Stimulated activated CD4-positive, alpha-beta T cell treated with anti-CD3 and anti-CD28 coated beads, Interleukin-1b, Interleukin-23, amount 100 ng/mL, for 4 hours (primary cell): ENCODE measurements at regions not wholly inside any gene's neighbourhood (a gene's known extent, or its start where the extent isn't known, plus 50 kb on each side); places are given as distances from the start of the nearest gene placed in this dataset.
A peak's percentile ranks its signal among the peaks of the same experiment; 100 is the strongest.

Source experiments
- DNase-seq, 2 donors: peaks; one replicate each; pipeline ENCODE4 v3.0.0-alpha.2; 2020; ENCODE audit warnings: low read depth in 2 of 2

DNA sequence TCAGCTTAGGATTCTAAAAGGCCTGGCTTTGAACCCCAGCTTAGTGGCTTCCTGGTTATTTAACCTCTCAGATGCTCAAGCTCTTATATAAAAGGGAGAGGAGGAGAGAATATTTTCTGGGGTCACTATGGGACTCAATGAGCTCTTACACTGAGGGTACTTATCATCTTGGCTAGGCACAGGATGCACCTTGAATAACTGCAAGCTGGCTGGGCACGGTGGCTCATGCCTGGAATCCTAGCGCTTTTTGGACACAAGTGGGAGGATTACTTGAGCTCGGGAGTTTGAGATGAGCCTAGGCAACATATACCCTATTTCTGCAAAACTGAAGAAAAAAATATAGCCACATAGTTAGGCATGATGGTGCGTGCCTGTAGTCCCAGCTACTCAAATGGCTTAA, 665.3 kb upstream of the RBFOX1 start:
- no peak for DNase-seq

DNA sequence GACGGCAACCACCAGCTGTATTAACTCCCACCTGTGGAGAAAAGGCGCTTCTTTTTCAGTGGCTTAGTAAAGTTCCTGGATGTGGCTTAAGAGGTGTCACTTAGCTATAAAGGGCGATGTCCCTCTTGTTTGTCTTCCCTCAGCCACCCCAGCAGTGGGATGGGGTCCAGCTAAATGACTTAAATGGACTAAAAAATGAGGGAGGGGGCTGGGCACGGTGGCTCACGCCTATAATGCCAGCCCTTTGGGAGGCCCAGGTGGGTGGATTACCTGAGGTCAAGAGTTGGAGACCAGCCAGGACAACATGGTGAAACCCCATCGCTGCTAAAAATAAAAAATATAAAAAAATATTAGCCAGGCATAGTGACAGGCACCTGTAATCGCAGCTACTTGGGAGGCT, 667.5 kb upstream of the RBFOX1 start:
- no peak for DNase-seq

DNA sequence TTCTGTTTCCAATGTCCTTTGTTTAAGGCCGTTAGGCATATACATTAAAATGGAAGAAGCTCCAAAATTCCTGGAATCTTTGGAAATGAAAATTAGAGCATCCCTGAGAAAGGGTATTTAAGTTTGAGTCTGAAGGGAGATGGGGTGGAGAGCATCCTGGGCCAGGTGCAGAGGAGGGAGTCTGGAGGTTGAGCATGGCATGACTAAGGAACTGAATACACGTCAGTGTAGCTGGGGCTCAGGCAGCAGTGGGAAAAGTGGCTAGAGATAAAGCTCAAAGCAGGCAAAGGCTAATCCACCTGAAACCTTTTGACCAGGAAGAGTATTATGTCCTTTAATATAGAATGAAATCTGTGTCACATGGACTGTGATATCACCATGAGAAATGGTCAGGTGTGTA, 669.0 kb upstream of the RBFOX1 start:
- no peak for DNase-seq

DNA sequence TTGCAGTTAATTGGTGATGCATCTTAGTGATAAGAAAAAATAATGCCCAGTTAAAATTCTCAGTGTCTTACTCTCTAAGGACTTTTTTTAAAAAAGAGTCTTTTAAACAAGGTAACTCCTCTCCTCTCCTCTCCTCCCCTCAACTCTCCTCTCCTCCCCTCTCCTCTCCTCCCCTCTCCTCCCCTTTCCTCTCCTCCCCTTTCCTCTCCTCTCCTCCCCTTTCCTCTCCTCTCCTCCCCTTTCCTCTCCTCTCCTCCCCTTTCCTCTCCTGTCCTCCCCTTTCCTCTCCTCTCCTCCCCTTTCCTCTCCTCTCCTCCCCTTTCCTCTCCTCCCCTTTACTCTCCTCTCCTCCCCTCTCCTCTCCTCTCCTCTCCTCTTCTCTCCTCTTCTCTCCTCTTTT, 675.9 kb upstream of the RBFOX1 start:
- no peak for DNase-seq

DNA sequence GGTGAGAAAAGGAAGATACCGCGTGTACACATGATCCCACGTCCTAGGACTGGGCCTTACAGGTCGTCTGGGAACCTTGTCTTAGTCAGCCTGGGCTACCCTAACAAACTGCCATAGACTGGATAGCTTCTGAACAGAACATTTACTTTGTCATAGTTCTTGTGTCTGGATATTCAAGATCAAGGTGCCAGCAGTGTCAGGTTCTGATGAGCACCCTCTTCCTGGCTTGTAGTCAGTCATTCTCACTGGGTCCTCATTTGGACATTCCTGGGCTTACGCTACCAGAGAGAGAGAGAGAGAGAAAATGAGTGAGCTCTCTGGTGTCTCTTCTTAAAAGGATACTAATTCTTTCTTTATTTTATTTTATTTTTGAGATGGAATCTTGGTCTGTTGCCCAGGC, 685.8 kb upstream of the RBFOX1 start:
- no peak for DNase-seq

DNA sequence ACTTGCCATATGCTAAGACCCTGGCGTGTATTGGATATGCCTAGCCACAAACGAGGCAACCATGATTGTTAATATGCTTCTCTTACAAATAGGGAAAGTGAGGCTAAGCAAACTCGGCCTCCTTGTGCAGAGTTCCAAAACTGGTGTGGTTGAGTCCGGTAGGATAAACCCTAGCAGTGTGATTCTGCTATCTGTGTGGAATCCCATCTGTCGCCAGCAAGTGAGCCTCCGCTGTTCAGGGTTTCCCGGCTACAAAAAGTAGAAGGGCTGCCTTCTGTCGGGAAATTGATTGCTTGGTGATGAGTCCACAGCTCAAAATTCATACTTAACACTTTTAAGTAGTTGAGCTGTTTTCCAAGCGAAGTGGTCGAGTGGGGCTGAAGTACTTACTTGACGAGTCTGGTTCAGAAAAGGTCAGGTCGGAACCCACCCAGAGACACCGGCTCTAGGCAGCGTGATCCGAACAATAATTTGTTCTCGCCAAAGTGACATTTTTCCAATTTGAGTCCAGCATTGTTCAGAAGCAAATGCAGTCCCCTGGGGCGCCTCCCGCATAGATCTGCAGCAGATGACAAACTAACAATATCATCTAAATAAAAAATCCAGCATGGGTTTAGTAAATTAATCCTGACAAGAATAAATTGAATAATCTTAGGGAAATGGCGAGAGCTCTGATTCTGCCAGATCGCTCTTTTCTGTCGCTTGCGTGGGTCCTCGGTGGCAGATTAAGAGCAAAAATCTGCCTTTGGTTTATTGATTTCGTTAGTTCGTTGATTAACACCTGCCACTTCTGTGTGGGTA, 686.7 kb upstream of the RBFOX1 start:
- no peak for DNase-seq

DNA sequence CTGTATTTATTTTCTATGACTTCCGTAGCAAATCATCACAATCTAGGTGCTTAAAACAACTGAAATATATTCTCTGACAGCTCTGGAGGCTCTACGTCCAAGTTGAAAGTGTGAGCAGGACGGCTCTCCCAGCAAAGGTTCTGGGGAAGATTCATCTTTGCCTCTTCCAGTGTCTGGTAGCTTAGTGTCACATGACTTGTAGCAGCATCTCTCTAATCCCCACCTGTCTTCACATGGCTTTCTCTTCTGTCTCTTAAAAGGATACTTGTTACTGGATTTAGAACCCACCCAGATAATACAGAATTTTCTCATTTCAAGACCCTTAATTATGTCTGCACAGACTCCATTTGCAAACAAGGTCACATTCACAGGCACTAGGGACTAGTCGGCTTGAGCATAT, 687.7 kb upstream of the RBFOX1 start:
- no peak for DNase-seq

DNA sequence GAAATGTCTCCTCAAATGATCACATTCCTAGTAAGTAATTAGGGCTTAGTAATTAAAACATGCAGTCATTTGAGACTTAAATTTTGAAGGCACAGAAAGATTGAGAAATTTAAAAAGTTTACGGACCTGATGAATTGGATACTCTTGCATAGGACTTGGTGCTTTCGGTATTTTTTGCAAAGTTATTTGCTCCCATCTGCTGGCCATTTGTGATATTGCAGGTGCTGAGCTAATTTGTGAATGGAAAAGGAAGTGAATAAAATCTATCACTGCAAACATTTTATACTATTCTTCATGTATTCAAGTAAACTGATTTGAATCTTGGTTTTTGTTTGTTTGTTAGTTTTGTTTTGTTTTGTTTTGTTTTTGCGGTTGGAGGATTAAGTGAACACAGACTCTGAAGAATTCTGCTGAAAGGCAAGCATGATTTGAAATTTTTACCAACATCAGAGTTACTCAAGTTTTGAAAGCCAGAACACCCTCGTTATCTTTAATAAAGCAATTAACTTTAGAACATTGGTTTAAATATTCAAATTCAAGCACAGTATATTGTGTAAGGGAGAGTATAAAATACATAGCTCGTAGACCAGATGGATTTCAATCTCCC, 689.5 kb upstream of the RBFOX1 start:
- peak; percentile 1 for DNase-seq

DNA sequence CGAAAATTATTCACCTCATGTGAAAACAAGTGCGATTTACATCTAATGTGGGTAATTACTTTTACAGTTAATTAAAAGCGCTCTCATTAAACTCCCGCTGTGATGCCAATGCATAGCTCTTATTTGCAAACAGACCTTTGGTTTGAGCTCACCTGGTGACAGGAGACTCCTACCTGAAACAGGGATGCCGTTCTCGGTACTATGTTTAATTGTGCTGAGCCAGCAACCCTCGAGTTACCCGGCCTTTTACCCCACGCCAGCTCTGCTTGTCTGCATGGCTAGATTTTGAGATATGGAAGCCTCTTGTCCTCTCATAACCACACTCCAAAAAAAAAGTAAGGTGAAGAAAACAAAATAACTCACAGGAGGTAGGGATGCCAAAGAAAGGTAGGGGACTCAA, 690.4 kb upstream of the RBFOX1 start:
- no peak for DNase-seq

DNA sequence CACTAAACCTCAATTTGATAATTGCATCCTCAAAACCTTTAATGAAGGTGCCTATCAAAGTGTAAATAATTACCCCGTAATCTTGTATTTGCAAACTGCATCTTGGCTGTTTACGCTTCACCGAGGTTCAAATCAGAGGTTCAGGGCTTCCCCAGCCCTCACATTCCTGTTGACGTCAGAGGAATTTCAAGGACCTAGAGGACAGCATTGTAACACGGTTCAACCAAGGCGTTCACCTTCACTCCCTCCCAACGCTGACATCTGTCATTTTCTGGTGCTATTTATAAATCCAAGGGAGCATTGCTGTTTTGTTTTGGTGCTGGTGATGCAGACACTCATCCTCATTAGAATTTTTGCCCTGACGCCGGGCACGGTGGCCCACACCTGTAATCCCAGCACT, 691.6 kb upstream of the RBFOX1 start:
- DNase-seq = no peak

DNA sequence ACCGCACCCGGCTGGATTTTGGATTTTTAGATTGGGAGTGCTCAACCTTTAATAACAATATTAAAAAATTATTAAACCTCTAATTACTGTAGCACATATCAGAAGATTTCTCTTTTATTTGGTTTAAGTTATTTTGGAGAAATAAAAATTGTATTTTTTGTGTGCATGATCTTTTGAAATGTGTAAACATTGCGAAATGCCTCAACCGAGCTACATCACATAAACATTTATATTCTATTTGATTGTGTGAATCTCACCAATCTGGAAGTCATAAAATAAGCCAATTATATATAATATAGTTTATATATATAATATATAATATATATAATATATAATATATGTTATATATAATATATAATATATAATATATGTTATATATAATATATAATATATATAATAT, 696.2 kb upstream of the RBFOX1 start:
- DNase-seq = no peak

DNA sequence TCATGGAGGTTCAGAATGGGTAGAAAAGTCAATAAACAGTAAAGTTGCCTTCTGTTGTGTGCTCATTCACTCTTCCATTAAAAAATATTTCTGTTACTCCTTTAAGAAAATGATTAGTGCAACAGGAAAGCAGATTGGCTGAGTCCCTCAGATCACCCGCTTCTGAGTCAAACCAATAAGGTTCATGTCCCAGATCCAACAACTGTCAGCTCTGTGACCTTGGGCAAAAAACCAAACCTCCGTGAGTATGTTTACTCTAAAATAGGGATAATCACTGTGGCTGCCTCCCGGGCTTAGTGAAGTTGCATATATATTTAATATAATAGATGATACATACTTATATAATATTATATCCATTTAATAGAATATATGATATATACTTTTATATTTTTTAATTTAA, 698.5 kb upstream of the RBFOX1 start:
- DNase-seq = no peak

DNA sequence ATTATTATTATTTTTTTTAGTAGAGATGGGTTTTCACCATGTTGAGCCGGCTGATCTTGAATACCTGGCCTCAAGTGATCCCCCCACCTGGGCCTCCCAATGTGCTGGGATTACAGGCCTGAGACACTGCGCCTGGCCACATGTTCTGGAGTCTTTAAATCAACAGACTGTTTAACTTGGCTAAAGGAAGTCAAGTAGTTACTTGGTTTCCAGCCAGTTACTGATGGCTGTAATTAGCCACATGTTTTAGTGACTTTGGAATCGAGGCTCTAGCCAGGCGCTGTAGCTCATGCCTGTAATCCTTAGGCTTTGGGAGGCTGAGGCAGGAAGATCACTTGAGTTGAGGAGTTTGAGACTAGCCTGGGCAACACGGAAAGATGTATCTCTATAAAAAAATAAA, 699.2 kb upstream of the RBFOX1 start:
- DNase-seq = no peak

DNA sequence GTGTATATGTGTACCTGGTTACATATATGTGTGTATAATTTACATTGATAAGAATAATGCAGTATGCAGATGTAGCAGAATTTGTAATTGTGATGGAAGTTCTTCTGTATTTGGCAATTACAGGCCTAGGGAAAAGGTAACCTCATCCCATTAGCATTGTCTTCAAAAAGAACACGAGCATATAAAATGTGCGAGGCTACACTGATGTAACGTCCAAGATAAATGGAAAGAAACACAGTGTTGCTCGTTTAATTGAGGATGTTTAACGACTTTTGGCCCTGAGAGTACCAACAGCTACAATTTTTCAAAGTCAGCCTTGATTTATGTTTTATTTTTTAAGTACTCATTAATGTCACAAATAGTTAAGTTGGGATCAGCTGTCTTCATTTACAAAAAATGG, 703.5 kb upstream of the RBFOX1 start:
- DNase-seq = no peak

DNA sequence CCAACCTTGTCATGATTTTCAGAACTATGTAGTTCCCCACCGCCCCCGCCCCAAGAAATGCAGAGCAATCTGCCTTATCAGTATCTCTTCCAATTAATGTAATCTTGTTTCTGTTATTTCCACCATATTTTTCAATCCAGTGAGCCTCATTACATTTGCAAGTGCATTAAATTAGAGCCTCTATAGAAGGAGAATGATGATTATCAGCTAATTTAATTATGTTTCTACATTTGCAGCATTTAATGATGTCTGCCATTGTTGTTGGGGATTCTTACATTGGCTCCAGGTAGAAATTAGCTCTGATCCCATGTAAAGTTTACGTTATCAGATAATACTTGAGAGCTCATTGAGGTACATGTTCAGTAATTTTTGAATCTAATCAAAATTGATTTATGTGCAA, 707.0 kb upstream of the RBFOX1 start:
- DNase-seq = no peak

DNA sequence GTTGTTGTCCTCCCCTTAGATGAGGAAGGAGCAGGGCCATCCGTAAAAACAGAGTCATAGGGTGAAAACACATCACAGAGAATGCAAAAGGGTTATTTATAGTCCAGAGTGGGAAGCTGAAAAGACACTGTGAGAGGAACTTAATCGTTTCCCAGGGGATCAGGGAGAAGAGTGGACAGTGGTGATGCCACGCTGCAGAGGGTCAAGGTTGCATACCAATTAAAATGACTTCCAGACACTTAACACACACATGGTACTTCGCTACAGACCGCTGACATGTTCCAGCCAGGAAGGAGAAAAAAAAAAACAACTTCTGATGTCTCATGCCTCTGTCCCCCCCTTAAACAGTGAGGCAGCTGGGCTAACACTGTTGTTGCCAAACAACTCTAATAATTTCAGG, 713.8 kb upstream of the RBFOX1 start:
- no peak for DNase-seq

DNA sequence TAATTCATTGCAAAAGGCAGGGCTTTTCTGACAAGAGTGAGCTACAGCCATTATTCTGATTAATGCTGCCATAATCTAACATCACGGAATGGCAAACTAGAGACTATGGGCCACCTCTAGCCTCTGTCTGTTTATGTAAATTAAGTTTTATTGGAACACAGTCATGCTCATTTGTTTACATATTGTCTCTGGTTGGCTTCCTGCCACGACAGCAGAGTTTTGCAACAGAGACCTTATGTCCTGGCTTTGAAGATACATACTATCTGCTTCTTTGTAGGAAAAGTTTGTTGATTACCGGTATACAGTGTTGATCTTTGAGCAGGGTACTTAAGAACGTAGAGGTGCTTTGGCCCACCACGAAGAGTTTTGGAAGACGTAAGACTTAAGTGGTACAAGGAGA, 715.9 kb upstream of the RBFOX1 start:
- DNase-seq = no peak

DNA sequence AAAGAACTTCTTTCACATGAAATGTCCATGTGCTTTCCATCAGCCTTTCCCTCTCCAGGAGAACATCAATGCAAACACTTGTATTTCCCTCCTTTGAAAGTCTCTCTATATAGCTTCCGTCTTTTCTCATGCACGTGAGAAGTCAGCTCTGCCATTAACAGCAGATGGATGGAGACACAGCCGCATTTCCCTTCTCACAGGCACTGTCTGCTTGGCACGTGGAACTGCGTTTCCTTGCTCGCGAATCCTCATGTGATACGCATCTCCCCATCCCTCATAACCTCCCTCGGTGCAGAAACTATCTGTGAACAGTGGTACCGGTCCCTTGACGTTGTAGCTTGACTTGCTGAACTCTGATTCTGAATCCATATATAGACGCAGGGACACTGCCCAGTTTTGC, 717.0 kb upstream of the RBFOX1 start:
- DNase-seq = no peak

DNA sequence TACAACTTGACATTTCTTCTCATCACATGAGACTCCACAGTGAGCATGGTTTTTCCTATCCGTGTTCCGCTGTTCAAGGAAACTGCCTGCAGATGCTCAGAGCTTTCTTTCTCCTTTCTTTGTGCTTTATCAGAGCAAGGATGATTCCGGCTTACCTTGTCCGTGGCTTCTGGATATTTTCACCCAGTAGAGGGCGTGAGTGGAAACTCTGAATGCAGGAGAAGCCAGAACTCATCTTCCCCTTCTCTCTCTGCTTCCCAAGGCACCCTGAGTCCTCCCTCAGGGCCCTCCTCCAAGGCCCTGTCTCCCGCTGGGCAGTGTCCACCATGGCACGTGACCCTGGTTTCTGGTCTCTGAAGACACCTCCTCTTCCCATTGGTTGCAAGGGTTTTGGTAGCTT, 721.1 kb upstream of the RBFOX1 start:
- DNase-seq = no peak

DNA sequence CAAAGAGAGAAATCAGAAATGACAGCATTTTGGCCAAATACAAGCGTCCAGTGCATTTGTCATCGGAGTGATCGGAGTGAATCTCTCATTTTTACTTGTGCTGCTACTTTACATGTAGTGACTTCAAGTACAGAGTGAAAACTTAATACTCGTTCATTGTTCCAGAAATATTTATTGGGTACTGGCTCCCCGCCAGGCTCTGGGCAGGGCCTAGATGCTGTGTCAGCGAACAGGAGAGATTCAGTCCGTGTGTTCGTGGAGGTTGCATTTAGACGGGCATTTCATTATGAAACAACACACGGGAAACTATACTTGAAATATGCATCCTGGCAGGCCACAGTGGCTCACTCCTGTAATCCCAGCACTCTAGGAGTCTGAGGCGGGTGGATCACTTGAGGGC, 727.2 kb upstream of the RBFOX1 start:
- no peak for DNase-seq

DNA sequence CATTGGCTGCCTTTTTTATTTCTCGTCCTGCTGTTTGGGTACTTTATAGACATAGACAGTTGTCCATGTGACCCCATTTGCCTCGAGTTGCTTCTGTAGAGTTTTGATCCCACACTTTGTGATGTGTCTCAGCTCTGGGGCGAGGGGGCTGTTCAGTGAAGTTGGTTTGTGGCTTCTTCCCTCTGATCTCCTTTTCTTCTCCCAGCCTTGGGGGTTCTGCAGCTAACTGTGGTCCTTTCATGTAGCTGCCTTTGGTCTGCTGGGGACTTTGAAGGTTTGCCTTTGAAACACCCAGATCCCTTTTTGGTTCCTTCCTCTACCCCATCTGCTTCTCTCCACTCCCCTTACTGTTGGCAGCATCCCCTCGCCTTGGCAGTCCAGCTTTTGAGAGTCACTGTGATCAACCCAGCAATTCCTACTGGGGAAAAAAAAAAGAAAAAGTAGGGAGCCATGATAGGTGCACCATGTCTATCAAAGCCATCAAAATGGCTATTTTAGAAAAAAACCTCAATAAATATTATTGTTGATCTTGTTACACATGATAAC, 728.8 kb upstream of the RBFOX1 start:
- DNase-seq = no peak

DNA sequence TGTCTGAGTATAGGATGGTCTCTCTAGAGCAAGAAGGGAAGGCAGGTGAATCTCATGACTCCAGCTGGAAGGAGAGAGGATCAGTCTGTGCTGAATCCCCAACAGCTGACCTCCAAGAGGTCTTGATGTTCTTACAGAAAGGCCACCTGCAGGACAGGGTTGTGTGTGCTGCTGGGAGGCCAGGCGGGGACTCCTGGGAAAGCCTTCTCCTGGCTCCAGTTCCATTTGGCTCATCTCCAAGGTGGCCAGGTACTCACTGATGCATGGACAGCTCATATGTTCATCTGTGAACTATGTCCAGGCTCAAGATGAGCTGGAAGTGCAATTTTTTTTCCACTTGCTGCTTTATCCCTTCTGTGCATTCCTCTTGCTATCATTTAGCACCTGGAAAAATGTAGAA, 730.2 kb upstream of the RBFOX1 start:
- no peak for DNase-seq

DNA sequence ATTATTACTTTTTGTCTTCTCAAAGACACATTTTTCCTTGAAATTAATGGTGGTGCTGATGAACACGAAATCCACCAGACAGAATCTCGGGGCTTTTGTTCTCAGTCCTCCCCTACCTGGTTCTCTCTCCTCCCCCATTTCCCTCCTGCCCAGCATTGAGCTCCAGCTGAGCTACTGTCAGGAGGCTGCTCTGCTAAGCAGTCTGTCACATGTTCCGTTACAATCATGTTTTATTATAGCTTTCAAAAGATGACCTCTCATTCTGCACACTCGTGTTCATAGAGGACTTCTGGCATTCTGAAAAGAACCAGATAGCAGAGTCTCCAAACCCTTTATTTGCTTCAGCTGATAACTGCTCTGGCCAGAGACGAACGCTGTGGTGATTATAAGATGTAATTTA, 732.5 kb upstream of the RBFOX1 start:
- no peak for DNase-seq

DNA sequence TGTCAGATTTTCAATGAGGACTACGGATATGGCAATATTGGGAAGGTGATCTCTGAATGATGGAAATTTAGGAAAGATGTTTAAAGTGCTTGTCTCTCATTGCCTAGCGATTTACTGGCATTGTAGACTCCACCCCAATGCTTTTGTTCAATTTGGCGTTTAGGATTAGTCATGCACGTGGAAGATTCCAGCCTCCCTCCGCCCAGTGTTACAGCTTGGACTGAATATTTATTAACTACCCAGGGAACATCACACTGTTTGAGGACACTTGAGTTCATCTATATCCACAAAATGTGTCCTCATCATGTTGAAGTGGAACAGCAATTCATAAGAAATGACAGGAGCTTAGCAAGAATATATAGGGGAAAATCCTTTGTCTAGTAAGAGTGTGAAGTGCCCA, 738.8 kb upstream of the RBFOX1 start:
- no peak for DNase-seq
